SKM-1 treated with dmso at 0.1 percent for 144 hours (cell line): ENCODE measurements at regions not wholly inside any gene's neighbourhood (a gene's known extent, or its start where the extent isn't known, plus 50 kb on each side); places are given as distances from the start of the nearest gene placed in this dataset.
"Not testable (repeated sequence)": the region's sequence is repeated elsewhere in the genome, so short reads cannot be mapped to it uniquely, and the experiment has no call there.

Source experiments
- DNase-seq: peaks from one replicate; lab custom pipeline; 2025; ENCODE audit not compliant: unreplicated experiment; lab: John Stamatoyannopoulos, UW

GRCh38 chr22:22122348-22123117 is 122.1 kb upstream of the VPREB1 start:
- no peak for DNase-seq

GRCh38 chr22:22121445-22121844 is 123.1 kb upstream of the VPREB1 start:
- DNase-seq = no peak

- no peak for DNase-seq
Measured at GRCh38 chr22:22120160-22120559, 124.4 kb upstream of the VPREB1 start.

- DNase-seq = no peak
Measured at GRCh38 chr22:22118987-22119386, 125.6 kb upstream of the VPREB1 start.

- DNase-seq = not testable (repeated sequence)
Measured at GRCh38 chr22:22117864-22118544, 126.6 kb upstream of the VPREB1 start.

- DNase-seq = not testable (repeated sequence)
Measured at GRCh38 chr22:22116997-22117770, 127.4 kb upstream of the VPREB1 start.

- DNase-seq = no peak
Measured at GRCh38 chr22:22113701-22114100, 130.9 kb upstream of the VPREB1 start.

- DNase-seq = no peak
Measured at GRCh38 chr22:22112533-22113294, 130.1 kb upstream of the TOP3B start.

- no peak for DNase-seq
Measured at GRCh38 chr22:22111983-22112382, 129.4 kb upstream of the TOP3B start.

- no peak for DNase-seq
Measured at GRCh38 chr22:22111267-22111751, 128.7 kb upstream of the TOP3B start.

GRCh38 chr22:22110548-22111266 is 128.1 kb upstream of the TOP3B start:
- DNase-seq = peak; percentile 39

- DNase-seq = no peak
Measured at GRCh38 chr22:22109693-22110466, 127.3 kb upstream of the TOP3B start.

- no peak for DNase-seq
Measured at GRCh38 chr22:22106855-22107254, 124.3 kb upstream of the TOP3B start.

GRCh38 chr22:22105364-22105763 is 122.8 kb upstream of the TOP3B start:
- DNase-seq = no peak

- peak; percentile 28 for DNase-seq
Measured at GRCh38 chr22:22103078-22103875, 120.7 kb upstream of the TOP3B start.

GRCh38 chr22:22099833-22100812 is 117.5 kb upstream of the TOP3B start:
- DNase-seq = peak; percentile 17

- no peak for DNase-seq
Measured at GRCh38 chr22:22099194-22099486, 116.6 kb upstream of the TOP3B start.
